ENCODE measurements at regions not wholly inside any gene's neighbourhood (a gene's known extent, or its start where the extent isn't known, plus 50 kb on each side); places are given as distances from the start of the nearest gene placed in this dataset.

- DNase-seq (ENCODE audit: low read depth), result no peak
- H3K4me3 ChIP-seq (ENCODE audit: low read depth, low read length), result no peak overlapping the region
- TF ChIP-seq CTCF (IDR thresholded peaks at IDR 0.05; ENCODE audit: insufficient read depth, low read length, poor library complexity, severe bottlenecking), result no peak
- no peaks in the 10 kb centered on the region for H3K27me3 ChIP-seq (ENCODE audit: control insufficient read depth, insufficient read depth, low read length)
- H3K36me3 ChIP-seq (ENCODE audit: control insufficient read depth, insufficient read depth, low read length), result no peaks in the 10 kb centered on the region
Observed at GRCh38 chr6:43939281-43940070, 169.5 kb downstream of the VEGFA start.

DNA sequence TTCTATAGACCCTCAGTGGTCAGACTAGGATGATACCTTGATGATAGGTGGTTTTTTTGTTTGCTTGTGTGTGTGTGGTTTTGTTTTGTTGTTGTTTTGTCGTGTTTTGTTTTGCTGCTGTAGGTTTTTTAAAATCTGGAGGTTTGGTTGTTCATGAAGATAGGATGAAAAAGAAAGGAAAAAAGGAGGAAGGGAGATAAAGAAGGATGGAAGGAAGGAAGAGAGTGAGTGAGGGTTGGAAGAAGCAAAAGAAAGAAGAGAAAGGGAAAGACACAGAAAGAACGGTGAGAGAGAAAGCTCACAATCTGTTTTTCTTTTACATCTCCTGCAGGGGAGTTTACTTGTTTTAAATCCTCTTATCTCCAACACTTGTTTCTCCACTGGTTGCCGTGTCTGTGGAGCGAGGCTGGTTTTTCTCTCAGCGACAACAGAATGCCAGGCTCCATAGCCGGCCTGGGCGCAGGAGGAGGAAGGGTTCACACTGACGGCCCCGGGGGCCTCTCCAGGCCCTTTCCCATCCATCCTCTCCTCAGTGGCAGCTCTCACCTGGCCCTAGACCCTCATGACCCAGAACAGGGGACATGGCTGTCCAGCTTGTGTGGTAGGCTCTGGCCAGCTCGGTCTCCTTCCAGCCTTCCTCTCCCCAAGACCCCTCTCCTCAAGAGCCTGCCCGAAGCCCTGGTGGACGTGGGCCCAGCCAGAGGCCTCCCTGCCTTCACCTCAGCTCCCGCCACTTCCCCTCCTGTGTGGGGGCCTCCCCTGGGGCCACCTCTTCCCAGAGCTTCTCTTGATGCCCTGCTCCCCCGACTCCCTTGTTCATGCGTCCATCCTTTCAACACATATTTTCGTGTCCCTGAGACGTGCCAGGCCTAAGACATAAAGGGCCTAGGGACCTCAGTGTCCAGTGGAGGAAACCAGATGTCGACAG lies 168.4 kb downstream of the VEGFA start:
- H3K36me3 ChIP-seq (ENCODE audit: control insufficient read depth, insufficient read depth, low read length), result no peaks in the 10 kb centered on the region
- no peak for TF ChIP-seq CTCF (IDR thresholded peaks at IDR 0.05; ENCODE audit: insufficient read depth, low read length, poor library complexity, severe bottlenecking)
- DNase-seq (ENCODE audit: low read depth), result no peak
- H3K27me3 ChIP-seq (ENCODE audit: control insufficient read depth, insufficient read depth, low read length), result no peaks in the 10 kb centered on the region
- H3K4me3 ChIP-seq (ENCODE audit: low read depth, low read length), result no peak overlapping the region

DNA sequence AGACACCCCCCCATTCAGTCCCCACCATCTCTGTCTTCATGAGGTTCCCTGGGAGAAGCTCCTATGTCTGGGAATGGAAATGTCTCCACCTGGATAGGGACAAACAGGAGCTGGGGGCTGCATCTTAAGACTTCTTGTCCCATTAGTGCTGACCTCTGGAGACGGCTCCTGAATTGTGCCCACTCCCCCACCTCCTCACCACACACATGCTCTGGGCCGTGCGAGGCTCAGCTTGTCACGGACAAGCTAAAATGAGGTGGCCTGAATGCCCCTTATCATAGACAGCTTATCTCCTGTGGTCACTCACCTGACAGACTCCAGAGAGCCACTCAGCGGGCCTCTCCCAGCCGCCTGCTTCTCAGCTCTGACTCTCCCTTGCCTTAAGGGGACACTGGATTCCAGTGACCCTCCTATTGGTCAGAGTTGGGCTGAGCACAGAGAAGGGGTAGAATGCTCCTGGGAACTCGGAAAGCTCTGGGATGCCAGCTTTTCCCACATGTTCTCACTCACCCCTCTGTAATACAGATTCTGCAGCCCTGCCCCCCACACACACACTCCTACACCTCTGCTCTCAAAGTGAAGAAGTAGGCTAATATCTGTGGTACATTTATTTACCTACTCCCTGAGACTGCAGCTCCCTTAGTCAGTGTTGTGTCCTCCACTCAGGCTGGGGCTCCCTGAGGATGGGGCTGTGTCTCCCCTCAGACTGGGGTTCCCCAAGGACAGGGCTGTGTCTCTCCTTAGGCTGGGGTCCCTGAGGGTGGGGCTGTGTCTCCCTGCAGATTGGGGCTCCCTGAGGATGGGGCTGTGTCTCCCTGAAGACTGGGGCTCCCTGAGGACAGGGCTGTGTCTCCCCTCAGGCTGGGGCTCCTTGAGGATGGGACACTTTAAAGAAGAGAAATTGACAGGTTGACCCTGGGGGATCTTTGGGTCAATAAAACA lies 167.5 kb downstream of the VEGFA start:
- no peak for DNase-seq (ENCODE audit: low read depth)
- H3K36me3 ChIP-seq (ENCODE audit: control insufficient read depth, insufficient read depth, low read length), result no peaks in the 10 kb centered on the region
- no peak overlapping the region for H3K4me3 ChIP-seq (ENCODE audit: low read depth, low read length)
- no peak for TF ChIP-seq CTCF (IDR thresholded peaks at IDR 0.05; ENCODE audit: insufficient read depth, low read length, poor library complexity, severe bottlenecking)
- no peaks in the 10 kb centered on the region for H3K27me3 ChIP-seq (ENCODE audit: control insufficient read depth, insufficient read depth, low read length)

GRCh38 chr6:43936476-43936875 lies 166.5 kb downstream of the VEGFA start:
- no peak for TF ChIP-seq CTCF (IDR thresholded peaks at IDR 0.05; ENCODE audit: insufficient read depth, low read length, poor library complexity, severe bottlenecking)
- no peaks in the 10 kb centered on the region for H3K36me3 ChIP-seq (ENCODE audit: control insufficient read depth, insufficient read depth, low read length)
- no peak for DNase-seq (ENCODE audit: low read depth)
- no peak overlapping the region for H3K4me3 ChIP-seq (ENCODE audit: low read depth, low read length)
- H3K27me3 ChIP-seq (ENCODE audit: control insufficient read depth, insufficient read depth, low read length), result no peaks in the 10 kb centered on the region

DNA sequence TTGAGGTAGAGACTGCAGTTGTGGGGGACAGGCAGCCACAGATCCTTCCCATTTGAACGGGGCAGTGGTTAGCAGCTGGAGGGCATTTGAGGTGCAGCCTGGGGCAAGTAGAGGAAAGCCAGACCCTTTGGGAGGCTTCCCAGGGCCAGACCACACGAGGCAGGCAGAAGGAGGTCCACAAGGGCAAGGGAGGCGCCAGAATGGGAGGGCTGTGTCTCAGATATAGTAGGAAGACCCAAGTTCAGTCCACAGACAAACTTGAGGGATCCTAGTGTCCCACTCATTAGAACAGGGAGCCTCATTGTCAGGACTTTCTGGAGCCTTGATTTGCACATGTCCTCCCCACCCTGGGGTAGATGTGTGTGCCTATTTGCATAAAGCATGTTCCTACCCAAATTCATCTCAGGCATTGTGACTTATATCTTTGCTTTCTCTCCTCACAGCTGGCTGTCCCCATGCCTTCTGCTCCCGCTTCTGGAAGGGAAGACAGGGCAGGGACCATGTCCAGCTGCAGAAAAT lies 166.0 kb downstream of the VEGFA start:
- TF ChIP-seq CTCF (IDR thresholded peaks at IDR 0.05; ENCODE audit: insufficient read depth, low read length, poor library complexity, severe bottlenecking), result no peak
- H3K4me3 ChIP-seq (ENCODE audit: low read depth, low read length), result no peak overlapping the region
- no peak for DNase-seq (ENCODE audit: low read depth)
- H3K36me3 ChIP-seq (ENCODE audit: control insufficient read depth, insufficient read depth, low read length), result no peaks in the 10 kb centered on the region
- no peaks in the 10 kb centered on the region for H3K27me3 ChIP-seq (ENCODE audit: control insufficient read depth, insufficient read depth, low read length)
